Tibial nerve (tissue), 4 donors: ENCODE measurements at regions not wholly inside any gene's neighbourhood (a gene's known extent, or its start where the extent isn't known, plus 50 kb on each side); places are given as distances from the start of the nearest gene placed in this dataset.

Source experiments
- EP300 ChIP-seq, 2 donors: sonication (generic); formaldehyde crosslinking; IDR thresholded peaks; one replicate each; pipeline ENCODE4 v1.6.1; 2017; ENCODE audit warnings: antibody characterized with exemption in 2 of 2, mild to moderate bottlenecking in 1 of 2
- POLR2A ChIP-seq, 2 donors: fragments of 450-650 bp; IDR thresholded peaks; one replicate each; pipeline ENCODE4 v1.6.1; 2017; ENCODE audit warnings: antibody characterized with exemption in 2 of 2, mild to moderate bottlenecking in 2 of 2, moderate library complexity in 2 of 2
- TF ChIP-seq, protein P1 (sequence below), 5 experiments: fragments of 200-600 bp in 3 of 5; fragments of 450-650 bp in 2 of 5; sonication (generic) in 3 of 5; IDR thresholded peaks; one replicate each; pipeline ENCODE4 v1.5.1; 2016 to 2019; ENCODE audit warnings: antibody characterized with exemption in 5 of 5, mild to moderate bottlenecking in 3 of 5, moderate library complexity in 2 of 5

DNA sequence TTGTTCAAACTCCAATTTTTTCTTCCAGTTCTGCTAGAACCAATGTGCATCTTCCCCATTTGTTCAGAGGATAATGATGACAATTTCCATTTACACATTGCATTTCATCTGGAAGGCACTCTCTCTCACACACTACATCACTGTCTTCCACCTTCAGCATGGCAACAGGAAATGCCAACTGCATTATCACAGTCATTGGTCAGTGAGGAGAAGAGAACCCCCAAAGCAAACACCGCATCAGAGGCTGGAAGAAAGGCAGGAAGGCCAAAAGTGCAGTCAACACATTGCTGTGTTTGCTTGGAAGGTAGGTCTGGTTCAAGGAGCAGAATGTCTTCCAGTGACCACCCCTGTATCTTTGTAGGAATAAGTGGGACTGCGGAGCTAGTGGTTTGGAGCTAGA is 192.2 kb upstream of the RHOBTB1 start:
- TF ChIP-seq, protein P1, sequence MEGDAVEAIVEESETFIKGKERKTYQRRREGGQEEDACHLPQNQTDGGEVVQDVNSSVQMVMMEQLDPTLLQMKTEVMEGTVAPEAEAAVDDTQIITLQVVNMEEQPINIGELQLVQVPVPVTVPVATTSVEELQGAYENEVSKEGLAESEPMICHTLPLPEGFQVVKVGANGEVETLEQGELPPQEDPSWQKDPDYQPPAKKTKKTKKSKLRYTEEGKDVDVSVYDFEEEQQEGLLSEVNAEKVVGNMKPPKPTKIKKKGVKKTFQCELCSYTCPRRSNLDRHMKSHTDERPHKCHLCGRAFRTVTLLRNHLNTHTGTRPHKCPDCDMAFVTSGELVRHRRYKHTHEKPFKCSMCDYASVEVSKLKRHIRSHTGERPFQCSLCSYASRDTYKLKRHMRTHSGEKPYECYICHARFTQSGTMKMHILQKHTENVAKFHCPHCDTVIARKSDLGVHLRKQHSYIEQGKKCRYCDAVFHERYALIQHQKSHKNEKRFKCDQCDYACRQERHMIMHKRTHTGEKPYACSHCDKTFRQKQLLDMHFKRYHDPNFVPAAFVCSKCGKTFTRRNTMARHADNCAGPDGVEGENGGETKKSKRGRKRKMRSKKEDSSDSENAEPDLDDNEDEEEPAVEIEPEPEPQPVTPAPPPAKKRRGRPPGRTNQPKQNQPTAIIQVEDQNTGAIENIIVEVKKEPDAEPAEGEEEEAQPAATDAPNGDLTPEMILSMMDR (IDR thresholded peaks at IDR 0.05), result no peak
- no peak for TF ChIP-seq EP300 (IDR thresholded peaks at IDR 0.05)
- TF ChIP-seq POLR2A (IDR thresholded peaks at IDR 0.05), result no peak
